ENCODE measurements at regions not wholly inside any gene's neighbourhood (a gene's known extent, or its start where the extent isn't known, plus 50 kb on each side); places are given as distances from the start of the nearest gene placed in this dataset.

DNA sequence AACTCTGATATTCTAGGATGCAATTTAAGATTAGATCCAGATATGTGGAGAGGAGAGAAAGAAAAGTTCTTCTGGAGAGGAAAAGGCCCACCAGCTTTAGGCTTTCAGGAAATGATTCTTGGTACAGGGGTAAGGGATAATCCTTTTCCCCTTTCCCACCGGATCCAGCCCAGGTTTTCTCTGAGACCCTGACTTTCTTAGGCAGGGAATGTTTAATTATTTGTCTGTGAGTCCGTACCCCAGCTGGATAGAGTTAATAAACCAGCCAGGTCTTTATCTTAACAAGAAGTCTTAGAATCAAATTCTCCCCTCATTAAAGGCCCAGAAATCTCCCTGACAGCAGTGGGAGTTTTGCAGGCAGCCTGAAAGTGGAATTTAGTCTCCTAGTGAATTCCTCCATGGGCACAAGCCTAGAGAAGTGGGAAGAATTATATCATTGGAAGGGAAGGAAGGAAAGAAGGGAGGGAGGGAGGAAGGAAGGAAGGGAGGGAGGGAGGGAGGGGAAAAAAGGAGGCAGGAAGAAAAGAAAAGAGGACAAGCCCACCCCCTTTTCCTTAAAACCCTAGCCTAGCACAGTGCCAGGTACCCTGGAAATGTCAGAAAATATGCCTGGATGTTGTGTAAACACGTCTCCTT, 189.0 kb downstream of the PLPP3 start:
- POLR2A ChIA-PET (ENCODE audit: low non-redundant PET), result no interaction called here
- no peak overlapping the region for H3K27ac ChIP-seq
- CTCF ChIA-PET, result no interaction called here
- TF ChIP-seq, protein P1, sequence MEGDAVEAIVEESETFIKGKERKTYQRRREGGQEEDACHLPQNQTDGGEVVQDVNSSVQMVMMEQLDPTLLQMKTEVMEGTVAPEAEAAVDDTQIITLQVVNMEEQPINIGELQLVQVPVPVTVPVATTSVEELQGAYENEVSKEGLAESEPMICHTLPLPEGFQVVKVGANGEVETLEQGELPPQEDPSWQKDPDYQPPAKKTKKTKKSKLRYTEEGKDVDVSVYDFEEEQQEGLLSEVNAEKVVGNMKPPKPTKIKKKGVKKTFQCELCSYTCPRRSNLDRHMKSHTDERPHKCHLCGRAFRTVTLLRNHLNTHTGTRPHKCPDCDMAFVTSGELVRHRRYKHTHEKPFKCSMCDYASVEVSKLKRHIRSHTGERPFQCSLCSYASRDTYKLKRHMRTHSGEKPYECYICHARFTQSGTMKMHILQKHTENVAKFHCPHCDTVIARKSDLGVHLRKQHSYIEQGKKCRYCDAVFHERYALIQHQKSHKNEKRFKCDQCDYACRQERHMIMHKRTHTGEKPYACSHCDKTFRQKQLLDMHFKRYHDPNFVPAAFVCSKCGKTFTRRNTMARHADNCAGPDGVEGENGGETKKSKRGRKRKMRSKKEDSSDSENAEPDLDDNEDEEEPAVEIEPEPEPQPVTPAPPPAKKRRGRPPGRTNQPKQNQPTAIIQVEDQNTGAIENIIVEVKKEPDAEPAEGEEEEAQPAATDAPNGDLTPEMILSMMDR (conservative IDR thresholded peaks at IDR 0.05; ENCODE audit: low read depth), result no peak
- DNase-seq (ENCODE audit: low spot score), result no peak

DNA sequence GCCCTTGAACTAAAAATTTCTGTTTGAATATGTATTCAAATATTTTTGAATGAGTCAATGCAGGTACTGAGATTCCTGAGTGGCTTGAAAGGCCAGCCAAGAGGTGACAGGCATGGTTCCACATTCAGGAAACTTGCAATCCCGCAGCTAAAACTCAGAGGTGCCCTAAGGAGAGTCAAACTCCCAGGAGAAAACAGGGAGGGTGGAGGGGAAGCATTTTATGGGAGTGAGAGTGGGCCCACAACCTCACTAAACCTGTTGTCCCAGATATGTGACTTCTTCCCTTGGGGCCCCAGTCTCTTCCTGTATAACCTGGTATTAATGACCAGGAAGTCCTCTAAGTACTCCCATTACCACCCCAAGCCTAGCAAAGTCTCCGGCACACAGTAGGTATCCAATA, 189.6 kb downstream of the PLPP3 start:
- TF ChIP-seq, protein P1 (conservative IDR thresholded peaks at IDR 0.05; ENCODE audit: low read depth), result no peak
- CTCF ChIA-PET, result no interaction called here
- no peak for DNase-seq (ENCODE audit: low spot score)
- POLR2A ChIA-PET (ENCODE audit: low non-redundant PET), result no interaction called here
- H3K27ac ChIP-seq, result no peak overlapping the region

DNA sequence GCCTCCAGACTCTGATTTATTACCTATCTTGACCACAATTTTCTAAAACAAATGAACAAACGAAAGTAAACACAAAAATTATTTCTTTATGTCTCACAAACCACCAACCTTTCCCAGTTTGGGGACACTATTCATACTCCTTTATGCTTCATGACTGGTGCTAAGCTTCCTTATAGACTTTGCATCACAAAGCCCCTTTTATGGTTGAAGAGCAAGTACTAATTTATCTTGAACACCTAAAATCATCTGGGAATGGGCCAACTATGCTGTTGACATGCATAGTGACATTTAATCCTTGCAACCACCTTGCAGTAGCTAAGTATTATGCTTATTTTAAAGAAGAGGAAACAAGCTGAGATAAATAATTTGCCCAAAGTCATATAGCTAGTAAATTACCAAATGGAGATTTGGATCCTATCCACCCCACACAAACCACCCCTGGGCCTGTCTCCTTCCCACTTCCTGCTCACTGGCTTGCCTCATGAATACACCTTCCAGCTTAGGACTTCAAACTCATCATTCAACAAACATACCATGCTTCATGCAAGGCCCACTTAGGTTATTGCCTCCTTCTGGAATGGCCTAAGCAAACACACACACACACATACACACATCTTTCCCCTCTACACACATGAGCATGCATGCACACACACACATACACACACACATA, 192.2 kb downstream of the PLPP3 start:
- no peak overlapping the region for H3K27ac ChIP-seq
- DNase-seq (ENCODE audit: low spot score), result no peak
- CTCF ChIA-PET, result interaction anchor here (0.5 to 0.7 kb wide), 2 partner anchors 123 to 498 kb away, joined by 3 to 4 read pairs; no protein-coding TSS in a partner anchor
- TF ChIP-seq, protein P1 (conservative IDR thresholded peaks at IDR 0.05; ENCODE audit: low read depth), result no peak
- POLR2A ChIA-PET (ENCODE audit: low non-redundant PET), result no interaction called here

DNA sequence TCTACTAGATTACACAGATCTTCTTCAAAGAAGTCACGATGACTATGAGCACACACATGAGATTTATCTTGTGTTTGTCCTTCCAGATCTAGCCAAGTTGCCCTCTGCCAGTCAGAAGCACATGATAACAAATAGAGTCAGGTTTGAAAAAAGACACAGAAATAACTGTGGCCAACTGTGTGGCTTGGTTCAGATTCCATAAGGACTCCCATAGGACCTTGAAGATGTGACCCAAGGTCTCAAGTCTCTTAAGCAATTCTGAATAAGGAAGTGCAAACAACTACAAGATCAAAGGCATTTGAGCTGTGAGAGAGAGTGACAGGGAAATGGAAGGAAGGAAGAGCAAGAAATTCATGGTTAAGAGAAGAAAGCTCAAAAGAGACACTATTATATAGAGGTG, 194.0 kb downstream of the PLPP3 start:
- no peak for DNase-seq (ENCODE audit: low spot score)
- H3K27ac ChIP-seq, result no peak overlapping the region
- CTCF ChIA-PET, result interaction anchor here (0.7 kb wide), 1 partner anchor 456 kb away, joined by 3 read pairs; no protein-coding TSS in a partner anchor

DNA sequence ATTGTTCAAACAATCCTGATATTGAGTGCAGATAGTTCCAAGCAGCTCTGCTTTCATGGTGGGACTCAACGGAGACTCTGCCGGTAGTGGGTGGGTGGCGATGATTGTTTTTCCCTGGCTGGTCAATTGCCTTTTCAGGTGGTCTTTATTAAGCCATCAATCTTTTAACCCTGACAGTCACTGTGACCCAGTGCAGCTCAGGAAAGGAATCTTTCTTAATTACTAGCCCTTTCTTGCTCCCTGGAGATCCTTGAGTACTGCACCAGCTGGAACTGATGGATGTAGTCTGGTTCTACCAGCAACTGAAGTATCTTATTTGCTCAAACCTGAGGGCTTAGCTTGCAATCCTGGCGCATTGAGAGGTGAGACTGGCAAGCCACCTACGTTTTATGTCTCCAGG, 196.4 kb downstream of the PLPP3 start:
- POLR2A ChIA-PET (ENCODE audit: low non-redundant PET), result no interaction called here
- no peak for DNase-seq (ENCODE audit: low spot score)
- CTCF ChIA-PET, result interaction anchor here (0.7 kb wide), 1 partner anchor 200 kb away, joined by 3 read pairs; no protein-coding TSS in a partner anchor
- TF ChIP-seq, protein P1 (conservative IDR thresholded peaks at IDR 0.05; ENCODE audit: low read depth), result no peak
- no peak overlapping the region for H3K27ac ChIP-seq

More for the DNA sequence above, 194.0 kb downstream of the PLPP3 start:
- TF ChIP-seq, protein P1 (conservative IDR thresholded peaks at IDR 0.05; ENCODE audit: low read depth), result no peak
- POLR2A ChIA-PET (ENCODE audit: low non-redundant PET), result no interaction called here

DNA sequence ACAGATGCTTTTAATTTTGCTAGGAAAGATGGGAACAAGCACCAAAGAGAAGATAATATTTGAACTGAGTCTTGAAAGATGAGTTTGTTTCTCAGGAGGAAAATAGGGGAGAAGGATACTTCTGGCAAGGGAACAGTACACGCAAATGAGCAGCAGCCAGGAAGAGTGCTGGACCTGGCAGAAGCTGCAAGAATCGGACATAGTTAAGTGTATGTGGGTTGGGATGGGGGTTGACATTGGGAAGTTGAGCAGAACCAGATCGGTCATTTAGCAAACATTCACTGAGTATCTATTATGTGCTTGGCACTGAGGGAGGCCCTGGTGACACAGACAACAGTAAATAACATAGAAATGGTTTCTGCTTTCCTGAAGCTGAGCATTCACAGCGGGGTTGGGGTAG, 198.8 kb downstream of the PLPP3 start:
- POLR2A ChIA-PET (ENCODE audit: low non-redundant PET), result no interaction called here
- CTCF ChIA-PET, result interaction anchor here (0.6 kb wide), 1 partner anchor 1047 kb away, joined by 3 read pairs; no protein-coding TSS in a partner anchor
- DNase-seq (ENCODE audit: low spot score), result no peak

More for the DNA sequence above, 198.8 kb downstream of the PLPP3 start:
- no peak overlapping the region for H3K27ac ChIP-seq
- TF ChIP-seq, protein P1 (conservative IDR thresholded peaks at IDR 0.05; ENCODE audit: low read depth), result no peak

All from RWPE1 (cell line).